ENCODE measurements at regions not wholly inside any gene's neighbourhood (a gene's known extent, or its start where the extent isn't known, plus 50 kb on each side); places are given as distances from the start of the nearest gene placed in this dataset.

DNA sequence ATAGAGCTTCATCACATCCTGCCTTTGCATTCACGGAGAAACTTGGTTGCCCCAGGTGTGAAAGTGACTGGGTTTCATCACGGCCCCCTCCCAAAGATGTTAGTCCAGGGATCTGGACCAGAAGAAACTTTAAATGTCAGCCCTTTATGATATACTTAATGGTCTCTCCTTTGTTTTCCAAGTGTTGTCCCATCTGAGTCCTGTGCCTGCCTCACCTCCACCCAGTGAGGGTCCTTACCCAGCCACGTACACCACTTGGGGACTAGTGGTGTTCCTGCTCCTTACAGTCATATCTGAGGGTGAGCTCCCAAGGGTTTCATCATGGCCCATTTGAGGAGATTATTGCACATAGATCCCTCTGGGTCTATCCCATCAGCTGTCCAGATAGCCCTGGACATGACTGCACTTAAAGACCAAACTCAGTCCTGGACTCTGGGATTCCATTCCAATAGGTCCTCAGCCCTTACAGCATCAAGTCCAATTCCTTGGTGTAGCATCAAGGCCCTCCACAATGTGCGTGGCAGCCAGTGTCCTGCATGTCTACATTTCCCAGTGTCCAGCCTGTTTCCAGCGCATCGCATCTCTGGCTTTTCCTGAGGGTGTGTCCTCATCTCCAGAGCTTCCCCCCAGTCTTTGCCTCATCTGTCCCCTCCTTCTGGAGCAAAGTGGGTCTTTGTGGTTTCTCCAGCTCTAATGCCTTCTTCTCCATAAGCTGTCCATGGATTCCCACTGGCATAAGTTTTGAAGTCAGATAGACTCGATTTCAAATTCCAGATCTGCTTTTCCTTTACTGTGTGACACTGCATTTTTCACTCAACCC lies 351.6 kb downstream of the MYCN start:
- TF ChIP-seq, protein P1, sequence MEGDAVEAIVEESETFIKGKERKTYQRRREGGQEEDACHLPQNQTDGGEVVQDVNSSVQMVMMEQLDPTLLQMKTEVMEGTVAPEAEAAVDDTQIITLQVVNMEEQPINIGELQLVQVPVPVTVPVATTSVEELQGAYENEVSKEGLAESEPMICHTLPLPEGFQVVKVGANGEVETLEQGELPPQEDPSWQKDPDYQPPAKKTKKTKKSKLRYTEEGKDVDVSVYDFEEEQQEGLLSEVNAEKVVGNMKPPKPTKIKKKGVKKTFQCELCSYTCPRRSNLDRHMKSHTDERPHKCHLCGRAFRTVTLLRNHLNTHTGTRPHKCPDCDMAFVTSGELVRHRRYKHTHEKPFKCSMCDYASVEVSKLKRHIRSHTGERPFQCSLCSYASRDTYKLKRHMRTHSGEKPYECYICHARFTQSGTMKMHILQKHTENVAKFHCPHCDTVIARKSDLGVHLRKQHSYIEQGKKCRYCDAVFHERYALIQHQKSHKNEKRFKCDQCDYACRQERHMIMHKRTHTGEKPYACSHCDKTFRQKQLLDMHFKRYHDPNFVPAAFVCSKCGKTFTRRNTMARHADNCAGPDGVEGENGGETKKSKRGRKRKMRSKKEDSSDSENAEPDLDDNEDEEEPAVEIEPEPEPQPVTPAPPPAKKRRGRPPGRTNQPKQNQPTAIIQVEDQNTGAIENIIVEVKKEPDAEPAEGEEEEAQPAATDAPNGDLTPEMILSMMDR (IDR thresholded peaks at IDR 0.05): no peak
- TF ChIP-seq ZFX (IDR thresholded peaks at IDR 0.05; ENCODE audit: borderline replicate concordance): no peak

All from 22Rv1 (cell line).